Stimulated activated CD8-positive, alpha-beta memory T cell treated with anti-CD3 and anti-CD28 coated beads, Interleukin-15, amount 100 ng/mL, for 48 hours (primary cell): ENCODE measurements at regions not wholly inside any gene's neighbourhood (a gene's known extent, or its start where the extent isn't known, plus 50 kb on each side); places are given as distances from the start of the nearest gene placed in this dataset.

Source experiments
- DNase-seq, 2 donors: peaks; one replicate each; pipeline ENCODE4 v3.0.0-alpha.2; 2020; ENCODE audit warnings: low read depth in 2 of 2

DNA sequence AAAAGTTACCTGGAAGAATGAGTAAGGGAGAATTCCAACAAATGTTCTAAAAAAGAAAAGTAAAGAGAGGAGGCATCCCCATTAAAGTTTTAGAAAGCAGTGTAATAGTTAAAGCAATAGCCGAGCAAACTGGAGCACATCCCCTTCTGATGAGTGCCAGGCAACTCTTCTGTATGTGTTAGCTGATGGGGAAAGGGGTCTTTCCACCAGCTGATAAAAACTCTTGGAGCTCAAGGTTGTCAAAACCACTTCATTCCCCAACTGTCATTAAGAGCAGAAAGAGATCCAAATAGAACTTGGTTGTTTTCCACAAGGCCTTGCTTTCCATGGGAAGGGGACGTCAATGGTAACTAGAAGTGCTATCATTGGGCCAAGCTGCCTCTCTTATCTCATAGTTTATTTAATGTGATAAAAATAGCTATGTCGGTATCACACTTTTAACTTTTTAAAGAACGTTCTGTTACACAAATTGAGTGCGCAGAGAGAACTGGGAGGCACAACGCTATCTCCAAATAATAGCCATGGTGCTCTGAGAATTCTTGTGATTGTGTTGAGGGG, 116.9 kb downstream of the POLR2M start:
- DNase-seq: no peak

DNA sequence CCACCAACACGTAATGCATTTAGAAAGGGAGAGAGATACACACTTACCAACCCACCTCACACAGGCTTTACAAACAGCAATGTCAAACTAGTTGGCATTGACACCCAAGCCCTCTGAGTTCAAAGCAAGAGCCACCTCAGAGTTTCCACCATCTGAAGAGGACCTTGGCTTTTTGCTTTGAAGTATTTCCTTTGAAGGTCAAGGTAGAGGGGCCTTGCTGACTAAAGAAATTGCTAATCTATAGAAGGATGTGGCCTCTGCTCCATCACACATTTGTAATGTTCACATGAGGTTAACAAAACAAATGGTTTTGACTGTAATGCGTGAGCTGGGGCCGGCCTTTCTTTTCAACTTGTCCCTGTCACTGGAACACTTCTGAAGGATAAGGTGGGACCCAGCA, 117.7 kb downstream of the POLR2M start:
- DNase-seq: no peak

DNA sequence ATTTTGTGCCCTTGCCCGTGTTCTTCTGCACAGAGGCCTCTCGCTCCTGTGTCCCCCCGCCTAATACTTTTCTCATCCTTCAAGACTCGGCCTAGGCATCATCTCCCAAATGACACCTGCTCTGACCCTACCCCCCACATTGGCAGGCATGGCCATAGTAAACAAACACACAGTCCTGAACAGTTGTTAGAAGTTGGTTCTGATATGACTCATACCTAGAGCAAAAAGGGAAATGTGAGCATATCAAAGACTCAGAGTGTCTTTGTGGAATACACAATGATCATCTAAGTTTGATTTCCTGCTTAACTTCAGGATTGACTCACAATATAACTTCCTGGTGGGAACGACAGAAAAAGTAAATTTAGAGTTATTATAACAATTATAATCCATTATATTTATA, 120.5 kb downstream of the POLR2M start:
- no peak for DNase-seq

DNA sequence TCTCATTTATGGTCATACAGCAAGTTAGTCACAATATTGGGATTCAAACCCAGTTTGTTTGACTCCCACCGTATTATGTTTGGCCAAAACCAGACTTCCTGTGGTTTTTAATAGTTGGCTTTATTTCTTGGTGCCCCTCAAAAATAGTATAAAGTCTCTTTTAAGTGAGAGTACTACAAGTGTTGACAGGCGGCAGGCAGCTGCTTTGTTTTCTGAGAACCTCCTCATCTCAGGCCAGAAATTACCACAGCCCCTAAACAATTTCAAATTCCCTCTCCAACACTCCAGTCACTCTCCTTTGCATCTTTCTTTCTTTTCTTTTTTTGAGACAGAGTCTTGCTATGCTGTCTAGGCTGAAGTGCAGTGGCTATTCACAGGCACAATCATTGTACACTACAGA, 121.5 kb downstream of the POLR2M start:
- DNase-seq: no peak

- no peak for DNase-seq
Observed at GRCh38 chr15:57832183-57832582, 125.7 kb downstream of the POLR2M start.

DNA sequence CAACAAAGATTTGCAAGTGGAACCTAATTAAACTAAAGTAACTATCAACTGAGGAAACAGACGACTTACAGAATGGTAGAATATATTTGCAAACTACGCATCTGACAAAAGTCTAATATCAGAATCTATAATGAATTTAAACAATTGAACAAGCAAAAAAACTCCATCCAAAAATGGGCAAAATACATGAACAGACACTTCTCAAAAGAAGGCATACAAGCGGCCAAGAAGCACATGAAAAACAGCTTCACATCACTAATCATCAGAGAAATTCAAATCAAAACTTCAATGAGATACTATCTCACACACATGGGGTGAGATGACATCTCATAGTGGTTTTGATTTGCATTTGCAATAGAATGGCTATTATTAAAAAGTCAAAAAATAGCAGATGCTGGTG, 128.6 kb downstream of the POLR2M start:
- no peak for DNase-seq

- DNase-seq: no peak
Observed at GRCh38 chr15:57849317-57849716, 142.8 kb downstream of the POLR2M start.

GRCh38 chr15:57854531-57854930, 148.0 kb downstream of the POLR2M start:
- no peak for DNase-seq

- no peak for DNase-seq
Observed at GRCh38 chr15:57857871-57858270, 151.4 kb downstream of the POLR2M start.

DNA sequence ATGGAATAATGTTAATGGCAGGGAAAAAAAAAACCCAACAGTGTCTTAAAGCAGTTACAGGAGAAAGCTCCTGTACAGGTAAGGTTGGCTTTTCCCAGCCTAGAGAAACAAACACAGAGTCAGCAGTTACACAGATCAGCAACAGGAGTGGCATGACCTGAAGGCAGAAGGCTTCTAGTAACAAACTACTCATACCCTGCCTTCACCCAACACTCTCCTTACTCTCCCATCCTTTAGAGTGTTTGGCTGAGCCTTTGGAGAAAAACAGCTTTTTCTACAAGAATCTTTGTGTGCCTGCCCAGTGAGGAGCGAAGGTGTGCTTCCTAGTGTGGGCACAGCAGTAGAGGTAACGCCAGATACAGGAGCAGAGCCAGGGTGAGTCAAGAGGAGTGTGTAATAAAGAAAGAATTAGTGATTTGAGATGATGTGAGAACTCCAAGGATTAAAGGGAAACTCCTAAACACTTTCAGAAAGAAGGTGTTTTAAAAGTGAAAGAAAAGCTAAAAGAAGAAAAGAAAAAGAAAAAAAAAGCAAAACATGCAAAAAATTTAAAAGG, 152.7 kb downstream of the POLR2M start:
- DNase-seq: no peak

GRCh38 chr15:57861034-57861638, 154.6 kb downstream of the POLR2M start:
- no peak for DNase-seq

DNA sequence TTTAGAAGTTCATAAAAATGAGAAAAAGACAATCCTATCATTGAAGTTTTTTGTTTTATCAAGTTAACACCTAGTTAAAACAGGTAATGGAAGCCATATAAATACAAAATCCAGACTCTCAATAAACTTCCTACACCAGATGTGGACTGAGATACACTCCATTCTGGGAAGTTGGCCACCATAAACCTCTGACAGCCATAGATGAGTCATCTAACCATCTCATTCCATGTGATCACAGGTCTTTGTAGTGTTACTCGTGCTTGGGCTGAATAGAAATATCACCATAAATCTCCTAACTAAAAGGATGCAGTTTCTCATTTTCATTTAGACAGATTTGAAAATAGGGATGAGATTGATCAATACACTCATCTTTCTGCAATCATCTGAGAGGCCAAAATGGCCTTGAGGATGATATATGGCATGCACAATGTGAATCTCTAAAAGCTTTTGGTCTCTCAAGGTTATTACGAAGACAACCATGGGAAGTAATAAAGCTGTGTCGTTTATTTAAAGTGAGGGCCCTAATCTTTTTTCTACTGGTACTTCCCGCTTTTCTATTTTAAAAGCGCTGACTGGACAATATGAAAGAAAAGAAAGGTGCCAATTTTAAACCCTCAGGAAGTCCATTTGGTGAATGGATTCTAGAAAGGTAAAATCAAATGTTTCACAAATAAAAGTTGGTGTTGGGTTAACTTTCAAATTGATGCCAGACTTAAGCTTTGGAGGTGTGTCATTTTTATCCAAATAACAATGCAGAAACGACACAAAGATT, 155.5 kb downstream of the POLR2M start:
- no peak for DNase-seq

GRCh38 chr15:57862761-57863160, 156.2 kb downstream of the POLR2M start:
- DNase-seq: no peak

DNA sequence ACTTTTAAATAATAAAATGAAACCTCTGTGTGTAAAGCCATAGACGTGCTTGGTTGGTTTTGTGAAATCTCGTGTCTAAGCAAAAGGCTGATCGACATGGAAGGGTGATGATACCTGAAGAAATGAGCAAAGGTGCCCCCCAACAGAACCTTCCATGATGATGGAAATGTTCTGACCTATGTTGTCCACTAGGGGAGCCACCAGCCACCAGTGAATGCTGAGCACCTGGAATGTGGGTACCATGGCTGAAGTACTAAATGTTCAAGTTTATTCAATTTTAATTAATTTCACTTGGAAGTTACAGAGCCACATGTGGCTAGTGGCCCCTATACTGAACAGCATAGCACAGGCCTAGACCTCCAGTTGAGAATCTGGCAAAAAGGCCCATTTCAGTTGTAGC, 158.8 kb downstream of the POLR2M start:
- DNase-seq: no peak

GRCh38 chr15:57866149-57866736, 159.7 kb downstream of the POLR2M start:
- peak in 1 of 2 donors; percentile 11 for DNase-seq

GRCh38 chr15:57867970-57868798, 161.7 kb downstream of the POLR2M start:
- no peak for DNase-seq

GRCh38 chr15:57870667-57871066, 164.2 kb downstream of the POLR2M start:
- DNase-seq: no peak

GRCh38 chr15:57872281-57873030, 165.9 kb downstream of the POLR2M start:
- DNase-seq: no peak

GRCh38 chr15:57873564-57874209, 167.2 kb downstream of the POLR2M start:
- DNase-seq: no peak

DNA sequence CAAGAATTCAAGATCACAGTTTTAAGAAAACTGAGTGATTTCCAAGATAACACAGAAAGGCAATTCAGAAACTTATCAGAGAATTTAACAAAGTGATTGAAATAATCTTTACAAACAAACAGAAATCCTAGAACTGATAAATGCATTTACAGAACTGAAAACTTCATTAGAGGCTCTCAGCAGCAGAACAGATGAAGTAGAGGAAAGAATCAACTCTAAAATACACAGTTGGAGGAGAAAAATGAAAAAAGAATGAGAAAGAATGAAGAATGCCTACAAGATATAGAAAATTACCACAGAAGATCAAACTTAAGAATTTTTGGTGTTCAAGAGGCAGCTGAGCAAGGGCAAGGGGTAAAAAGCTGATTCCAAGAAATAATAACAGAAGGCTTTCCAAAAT, 168.8 kb downstream of the POLR2M start:
- DNase-seq: no peak
